Kidney epithelial cell (primary cell): ENCODE measurements at regions not wholly inside any gene's neighbourhood (a gene's known extent, or its start where the extent isn't known, plus 50 kb on each side); places are given as distances from the start of the nearest gene placed in this dataset.
A peak's percentile ranks its signal among the peaks of the same experiment; 100 is the strongest.

Source experiments
- DNase-seq: peaks from one replicate; pipeline ENCODE4 v3.0.0-alpha.2; 2010; ENCODE audit warnings: low read depth
- H3K27me3 ChIP-seq: 2 replicates; pipeline ENCODE4 v1.6.0; 2011; ENCODE audit warnings: low read length; ENCODE audit not compliant: control insufficient read depth, insufficient read depth
- H3K36me3 ChIP-seq: 2 replicates; pipeline ENCODE4 v1.5.1; 2011; ENCODE audit warnings: low read length; ENCODE audit not compliant: control insufficient read depth, insufficient read depth
- H3K4me3 ChIP-seq: 2 replicates; pipeline ENCODE4 v1.5.1; 2011; ENCODE audit warnings: low read depth, mild to moderate bottlenecking, control low read depth, low read length
- TF ChIP-seq, protein P1 (sequence below): IDR thresholded peaks from 2 replicates; pipeline ENCODE4 v1.5.1; 2011; ENCODE audit warnings: mild to moderate bottlenecking, moderate library complexity, low read length, control low read depth, inconsistent platforms; ENCODE audit not compliant: insufficient read depth, poor library complexity, severe bottlenecking

DNA sequence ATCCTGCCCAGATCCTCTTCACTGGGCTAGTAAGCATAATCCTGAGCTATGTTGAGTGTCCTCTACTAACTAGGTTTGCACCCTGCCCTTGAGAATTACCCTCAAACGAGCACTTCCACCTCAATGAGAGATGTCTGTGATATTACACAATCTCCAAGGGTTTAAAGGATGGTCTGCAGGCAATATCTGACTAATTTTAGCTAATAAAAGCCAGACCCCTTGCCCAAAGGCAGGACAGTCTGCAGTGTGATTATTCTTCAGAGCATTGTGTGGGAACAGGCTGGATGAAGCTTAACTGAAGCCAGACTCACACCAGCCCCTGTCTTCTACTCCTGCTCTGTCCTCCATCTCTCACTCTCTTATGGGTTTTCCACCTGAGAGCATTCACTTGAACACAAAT is 544.9 kb upstream of the DDX18 start:
- no peaks in the 10 kb centered on the region for H3K27me3 ChIP-seq
- no peak for DNase-seq
- no peaks in the 10 kb centered on the region for H3K36me3 ChIP-seq
- no peak overlapping the region for H3K4me3 ChIP-seq
- TF ChIP-seq, protein P1, sequence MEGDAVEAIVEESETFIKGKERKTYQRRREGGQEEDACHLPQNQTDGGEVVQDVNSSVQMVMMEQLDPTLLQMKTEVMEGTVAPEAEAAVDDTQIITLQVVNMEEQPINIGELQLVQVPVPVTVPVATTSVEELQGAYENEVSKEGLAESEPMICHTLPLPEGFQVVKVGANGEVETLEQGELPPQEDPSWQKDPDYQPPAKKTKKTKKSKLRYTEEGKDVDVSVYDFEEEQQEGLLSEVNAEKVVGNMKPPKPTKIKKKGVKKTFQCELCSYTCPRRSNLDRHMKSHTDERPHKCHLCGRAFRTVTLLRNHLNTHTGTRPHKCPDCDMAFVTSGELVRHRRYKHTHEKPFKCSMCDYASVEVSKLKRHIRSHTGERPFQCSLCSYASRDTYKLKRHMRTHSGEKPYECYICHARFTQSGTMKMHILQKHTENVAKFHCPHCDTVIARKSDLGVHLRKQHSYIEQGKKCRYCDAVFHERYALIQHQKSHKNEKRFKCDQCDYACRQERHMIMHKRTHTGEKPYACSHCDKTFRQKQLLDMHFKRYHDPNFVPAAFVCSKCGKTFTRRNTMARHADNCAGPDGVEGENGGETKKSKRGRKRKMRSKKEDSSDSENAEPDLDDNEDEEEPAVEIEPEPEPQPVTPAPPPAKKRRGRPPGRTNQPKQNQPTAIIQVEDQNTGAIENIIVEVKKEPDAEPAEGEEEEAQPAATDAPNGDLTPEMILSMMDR, result no peak

- Histone ChIP-seq H3K4me3 (no peak overlapping the region), H3K36me3 (no peaks in the 10 kb centered on the region), H3K27me3 (no peaks in the 10 kb centered on the region)
- no peak for DNase-seq
- TF ChIP-seq, protein P1, result no peak
Measured at GRCh38 chr2:117271631-117272030, 542.9 kb upstream of the DDX18 start.

- peak; percentile 4 for DNase-seq
- TF ChIP-seq, protein P1, result no peak
- Histone ChIP-seq H3K36me3 (no peaks in the 10 kb centered on the region), H3K27me3 (no peaks in the 10 kb centered on the region), H3K4me3 (no peak overlapping the region)
Measured at GRCh38 chr2:117273009-117273671, 541.4 kb upstream of the DDX18 start.

GRCh38 chr2:117293012-117293411 is 521.5 kb upstream of the DDX18 start:
- H3K4me3 ChIP-seq, result no peak overlapping the region
- H3K27me3 ChIP-seq, result no peaks in the 10 kb centered on the region
- no peaks in the 10 kb centered on the region for H3K36me3 ChIP-seq
- TF ChIP-seq, protein P1, result no peak
- no peak for DNase-seq

GRCh38 chr2:117299451-117299850 is 515.0 kb upstream of the DDX18 start:
- Histone ChIP-seq H3K27me3 (no peaks in the 10 kb centered on the region), H3K36me3 (no peaks in the 10 kb centered on the region), H3K4me3 (no peak overlapping the region)
- TF ChIP-seq, protein P1, result no peak
- DNase-seq, result no peak
